ENCODE measurements at regions not wholly inside any gene's neighbourhood (a gene's known extent, or its start where the extent isn't known, plus 50 kb on each side); places are given as distances from the start of the nearest gene placed in this dataset.

DNA sequence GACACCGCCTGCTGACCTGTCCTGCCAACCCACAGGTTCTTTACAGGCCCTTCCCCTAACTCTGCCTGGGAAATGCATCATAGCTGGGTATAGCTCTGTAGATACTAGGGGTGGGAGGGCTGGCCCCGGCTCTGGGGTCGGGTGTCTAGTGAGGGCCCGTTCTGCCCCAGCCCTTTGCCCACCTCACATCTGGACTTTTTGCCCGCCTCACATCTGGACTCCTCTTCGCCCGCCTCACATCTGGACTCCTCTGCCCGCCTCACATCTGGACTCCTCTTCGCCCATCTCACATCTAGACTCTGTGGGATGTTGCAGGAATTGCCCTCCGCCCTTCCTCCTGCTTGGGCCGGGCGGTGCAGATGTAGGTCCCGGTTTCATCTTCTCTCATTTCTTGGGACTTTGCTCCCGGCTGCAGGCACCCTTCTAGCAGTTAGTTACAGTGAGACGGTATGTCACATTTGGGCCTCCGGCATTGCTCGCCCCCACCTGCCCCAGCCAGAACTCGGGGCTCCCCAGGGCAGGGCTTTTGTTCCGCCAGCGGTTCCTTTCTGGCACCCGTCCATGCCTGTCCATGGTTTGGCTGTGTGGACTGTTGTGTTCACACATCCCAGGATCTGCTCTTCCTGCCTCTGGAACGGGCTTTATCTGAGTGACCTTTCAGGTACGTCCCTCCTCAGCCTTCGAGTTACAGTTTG lies 1153.7 kb downstream of the BRD1 start:
- no peak for TF ChIP-seq EZH2phosphoT487 (IDR thresholded peaks at IDR 0.05; ENCODE audit: borderline replicate concordance, low read length)
- TF ChIP-seq, protein P1, sequence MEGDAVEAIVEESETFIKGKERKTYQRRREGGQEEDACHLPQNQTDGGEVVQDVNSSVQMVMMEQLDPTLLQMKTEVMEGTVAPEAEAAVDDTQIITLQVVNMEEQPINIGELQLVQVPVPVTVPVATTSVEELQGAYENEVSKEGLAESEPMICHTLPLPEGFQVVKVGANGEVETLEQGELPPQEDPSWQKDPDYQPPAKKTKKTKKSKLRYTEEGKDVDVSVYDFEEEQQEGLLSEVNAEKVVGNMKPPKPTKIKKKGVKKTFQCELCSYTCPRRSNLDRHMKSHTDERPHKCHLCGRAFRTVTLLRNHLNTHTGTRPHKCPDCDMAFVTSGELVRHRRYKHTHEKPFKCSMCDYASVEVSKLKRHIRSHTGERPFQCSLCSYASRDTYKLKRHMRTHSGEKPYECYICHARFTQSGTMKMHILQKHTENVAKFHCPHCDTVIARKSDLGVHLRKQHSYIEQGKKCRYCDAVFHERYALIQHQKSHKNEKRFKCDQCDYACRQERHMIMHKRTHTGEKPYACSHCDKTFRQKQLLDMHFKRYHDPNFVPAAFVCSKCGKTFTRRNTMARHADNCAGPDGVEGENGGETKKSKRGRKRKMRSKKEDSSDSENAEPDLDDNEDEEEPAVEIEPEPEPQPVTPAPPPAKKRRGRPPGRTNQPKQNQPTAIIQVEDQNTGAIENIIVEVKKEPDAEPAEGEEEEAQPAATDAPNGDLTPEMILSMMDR (conservative IDR thresholded peaks at IDR 0.05; ENCODE audit: low read depth, low read length), result no peak
- TF ChIP-seq EZH2 (IDR thresholded peaks at IDR 0.05; ENCODE audit: low read length, unreplicated experiment), result no peak

Data from PC-3 (cell line).